ENCODE measurements at regions not wholly inside any gene's neighbourhood (a gene's known extent, or its start where the extent isn't known, plus 50 kb on each side); places are given as distances from the start of the nearest gene placed in this dataset.

DNA sequence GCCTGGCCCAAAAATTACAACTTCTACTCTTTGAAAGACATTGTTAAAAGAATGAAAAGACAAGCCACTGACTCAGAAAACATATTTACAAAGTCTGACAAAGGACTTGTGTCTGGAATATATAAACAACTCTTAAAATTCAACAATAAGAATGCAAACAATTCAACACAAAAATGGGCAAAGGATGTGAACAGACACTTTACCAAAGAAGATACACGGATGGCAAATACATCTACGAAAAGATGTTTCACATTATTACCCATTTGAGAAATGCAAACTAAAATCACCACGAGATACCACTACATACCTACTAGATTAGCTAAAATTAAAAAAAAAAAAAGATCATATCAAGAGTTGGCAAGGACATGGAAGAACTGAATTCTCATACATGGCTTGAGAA is 80.8 kb upstream of the METRNL start:
- TF ChIP-seq, protein P1, sequence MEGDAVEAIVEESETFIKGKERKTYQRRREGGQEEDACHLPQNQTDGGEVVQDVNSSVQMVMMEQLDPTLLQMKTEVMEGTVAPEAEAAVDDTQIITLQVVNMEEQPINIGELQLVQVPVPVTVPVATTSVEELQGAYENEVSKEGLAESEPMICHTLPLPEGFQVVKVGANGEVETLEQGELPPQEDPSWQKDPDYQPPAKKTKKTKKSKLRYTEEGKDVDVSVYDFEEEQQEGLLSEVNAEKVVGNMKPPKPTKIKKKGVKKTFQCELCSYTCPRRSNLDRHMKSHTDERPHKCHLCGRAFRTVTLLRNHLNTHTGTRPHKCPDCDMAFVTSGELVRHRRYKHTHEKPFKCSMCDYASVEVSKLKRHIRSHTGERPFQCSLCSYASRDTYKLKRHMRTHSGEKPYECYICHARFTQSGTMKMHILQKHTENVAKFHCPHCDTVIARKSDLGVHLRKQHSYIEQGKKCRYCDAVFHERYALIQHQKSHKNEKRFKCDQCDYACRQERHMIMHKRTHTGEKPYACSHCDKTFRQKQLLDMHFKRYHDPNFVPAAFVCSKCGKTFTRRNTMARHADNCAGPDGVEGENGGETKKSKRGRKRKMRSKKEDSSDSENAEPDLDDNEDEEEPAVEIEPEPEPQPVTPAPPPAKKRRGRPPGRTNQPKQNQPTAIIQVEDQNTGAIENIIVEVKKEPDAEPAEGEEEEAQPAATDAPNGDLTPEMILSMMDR (IDR thresholded peaks at IDR 0.05; ENCODE audit: extremely low read depth, missing control alignments), result no peak

DNA sequence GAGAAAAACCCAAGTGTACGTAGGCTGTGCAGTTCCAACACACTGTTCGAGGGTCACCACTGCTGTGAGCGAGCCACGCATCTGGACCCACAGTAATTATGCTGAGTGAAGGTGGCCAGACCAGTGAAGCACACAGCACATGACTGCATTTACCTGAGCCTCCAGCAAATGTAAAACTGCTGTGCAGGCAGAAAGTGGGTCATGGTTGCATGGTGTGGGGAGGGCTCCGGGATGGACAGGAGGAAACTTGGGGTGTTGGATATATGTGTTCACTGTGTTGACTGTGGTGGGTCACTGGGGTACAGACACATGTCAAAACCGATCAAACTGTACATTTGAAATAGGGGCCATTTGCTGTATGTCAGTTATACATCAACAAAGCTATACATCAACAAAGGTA is 78.7 kb upstream of the METRNL start:
- TF ChIP-seq, protein P1 (IDR thresholded peaks at IDR 0.05; ENCODE audit: extremely low read depth, missing control alignments), result no peak
- DNase-seq (ENCODE audit: low spot score), result no peak

More for the DNA sequence above, 80.8 kb upstream of the METRNL start:
- DNase-seq (ENCODE audit: low spot score), result no peak

DNA sequence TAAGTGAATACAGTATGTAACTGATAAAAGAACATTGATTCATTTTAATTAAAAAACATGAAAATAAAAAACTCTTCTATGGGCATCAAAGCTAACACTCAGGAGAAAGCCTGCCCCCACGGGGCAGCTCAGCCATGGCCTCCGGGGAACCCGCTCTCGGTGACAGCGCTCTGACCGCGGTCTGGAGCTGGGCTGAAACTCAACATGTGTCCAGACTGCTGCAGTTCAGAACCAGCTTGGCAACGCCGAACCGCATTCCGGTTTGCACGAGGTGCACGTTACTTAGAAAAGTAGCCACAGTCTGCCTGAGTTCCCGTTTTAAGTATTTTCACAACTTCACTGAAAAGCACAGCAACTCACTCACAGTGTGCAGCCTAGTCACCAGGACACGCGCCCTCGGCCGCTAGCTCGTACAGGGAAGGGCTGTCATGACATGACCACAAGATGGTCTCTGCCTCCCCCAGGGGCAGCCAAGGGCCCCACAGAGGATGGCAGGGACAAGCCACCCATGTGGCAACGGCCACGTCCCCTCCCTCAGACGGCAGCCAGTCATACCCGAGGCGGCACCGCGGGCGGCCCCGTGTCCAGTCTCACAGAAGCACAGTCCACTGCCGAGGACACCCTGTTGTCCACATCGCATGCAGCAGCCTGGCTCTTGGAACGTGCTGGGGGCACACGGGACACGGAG is 77.1 kb upstream of the METRNL start:
- DNase-seq (ENCODE audit: low spot score), result no peak
- TF ChIP-seq, protein P1 (IDR thresholded peaks at IDR 0.05; ENCODE audit: extremely low read depth, missing control alignments), result no peak

DNA sequence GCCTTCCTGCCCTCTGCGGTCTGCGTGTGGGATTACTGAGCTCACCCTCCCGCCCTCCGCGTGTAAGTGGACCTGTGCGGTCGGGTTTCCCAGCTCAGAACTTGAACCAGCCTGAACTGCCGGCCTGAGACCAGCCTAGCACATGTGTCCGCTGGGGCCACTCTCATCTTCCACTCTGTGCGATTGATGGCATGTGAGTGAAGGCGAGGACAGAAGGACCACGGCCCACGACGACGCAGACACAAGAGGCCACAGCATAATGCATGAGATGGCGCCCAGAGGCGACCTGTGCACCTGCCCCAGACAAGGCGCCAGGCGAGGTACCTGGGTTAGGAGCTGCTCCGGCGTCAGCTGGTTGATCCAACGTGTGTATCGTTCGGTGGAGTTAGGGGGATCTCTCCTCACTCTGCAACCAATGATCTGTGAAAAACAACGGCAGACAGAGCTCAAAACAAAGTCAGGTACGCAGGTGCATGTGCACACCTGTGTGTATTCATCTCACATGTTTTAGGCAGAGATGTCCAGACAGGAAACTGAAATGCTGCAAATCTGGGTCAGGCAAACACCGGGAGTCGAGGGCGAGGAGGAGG is 74.5 kb upstream of the METRNL start:
- TF ChIP-seq, protein P1 (IDR thresholded peaks at IDR 0.05; ENCODE audit: extremely low read depth, missing control alignments), result no peak
- peak; percentile 9 for DNase-seq (ENCODE audit: low spot score)

DNA sequence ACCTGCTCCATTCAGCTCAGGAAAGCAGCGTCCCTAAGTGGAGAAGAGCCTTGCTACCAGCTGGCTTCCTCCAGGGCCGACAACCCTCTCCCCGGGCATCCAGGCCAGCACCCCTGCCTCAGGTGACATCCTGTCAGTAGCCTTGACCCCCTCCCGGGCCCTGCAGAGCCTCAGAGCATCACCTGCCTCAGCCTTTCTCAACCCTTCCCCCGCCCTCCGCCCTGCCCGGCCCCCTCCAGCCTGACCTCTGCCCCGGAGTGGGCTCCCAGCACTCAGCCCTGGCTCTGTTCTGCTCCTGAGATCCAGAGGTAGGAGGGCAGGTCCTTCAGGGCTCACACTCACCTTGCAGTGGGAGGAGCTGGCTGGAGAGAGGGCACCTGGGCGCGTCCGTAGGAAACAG is 73.8 kb upstream of the METRNL start:
- TF ChIP-seq, protein P1 (IDR thresholded peaks at IDR 0.05; ENCODE audit: extremely low read depth, missing control alignments), result no peak
- DNase-seq (ENCODE audit: low spot score), result no peak

DNA sequence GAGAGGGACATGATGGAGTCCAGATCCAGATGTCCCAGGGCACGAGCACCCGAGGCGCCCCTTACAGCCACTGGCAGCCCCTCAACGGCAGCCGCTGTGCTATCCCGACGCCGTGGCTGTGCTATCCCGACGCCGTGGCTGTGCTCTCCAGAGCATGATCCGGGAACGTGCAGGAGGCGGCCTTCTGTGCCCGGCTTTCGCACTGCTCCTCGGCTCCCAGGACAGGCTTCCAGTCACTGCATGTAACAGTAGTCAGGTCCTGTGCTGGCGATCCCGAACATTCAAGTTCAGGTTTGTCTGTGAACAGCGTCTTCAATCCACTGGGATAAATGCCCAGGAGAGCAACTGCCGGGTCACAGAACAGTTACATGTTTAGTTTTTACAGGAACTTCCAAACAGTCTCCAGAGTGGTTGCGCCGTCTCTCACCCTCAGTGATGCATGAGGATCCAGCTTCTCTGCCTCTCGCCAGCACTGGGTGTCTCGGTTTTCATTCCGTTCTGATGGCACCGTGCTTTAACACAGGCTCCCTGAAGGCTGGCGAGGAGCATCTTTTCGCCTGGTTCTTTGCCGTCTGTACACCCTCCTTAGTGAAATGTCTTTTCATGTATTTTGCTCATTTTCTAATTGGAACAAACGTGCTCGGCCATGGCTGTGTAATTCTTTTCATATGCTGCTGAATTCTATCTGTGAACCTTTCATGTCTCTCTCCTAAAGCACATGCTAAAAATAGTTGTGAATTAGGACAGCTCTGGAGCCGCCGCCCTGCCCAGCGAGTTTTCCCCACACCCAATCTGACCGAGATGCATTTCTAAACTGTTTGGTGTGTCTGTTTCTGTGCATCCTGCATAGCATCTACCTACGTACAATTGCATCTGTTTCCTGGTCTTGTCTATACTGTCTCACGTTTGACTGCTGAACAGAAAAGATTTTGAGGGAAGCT is 72.6 kb upstream of the METRNL start:
- DNase-seq (ENCODE audit: low spot score), result peak; percentile 14
- TF ChIP-seq, protein P1 (IDR thresholded peaks at IDR 0.05; ENCODE audit: extremely low read depth, missing control alignments), result no peak

All from GM20000 (cell line).